ENCODE measurements at regions not wholly inside any gene's neighbourhood (a gene's known extent, or its start where the extent isn't known, plus 50 kb on each side); places are given as distances from the start of the nearest gene placed in this dataset.

DNA sequence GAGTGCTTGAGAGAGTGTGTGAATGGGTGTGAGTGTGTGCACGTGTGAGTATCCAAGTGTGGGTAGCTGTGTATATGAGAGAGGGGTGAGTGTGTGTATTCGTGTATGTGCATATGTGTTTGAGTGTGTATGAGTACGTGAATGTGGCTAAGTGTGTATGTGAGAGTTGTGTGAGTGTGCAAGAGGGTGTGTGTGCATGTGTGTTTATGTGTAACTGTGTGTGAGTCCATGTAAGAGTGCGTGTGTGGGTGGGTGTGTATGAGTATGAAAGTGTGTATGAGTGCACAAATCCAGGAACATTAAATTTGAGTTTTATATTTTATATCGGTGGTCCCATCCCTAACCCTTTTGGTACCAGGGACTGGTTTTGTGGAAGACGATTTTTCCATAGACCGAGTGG, 156.4 kb downstream of the TENT4A start:
- ChIA-PET CTCF (no interaction called here), POLR2A (no interaction called here)
- H3K4me1 Mint-ChIP-seq: no peaks in the 10 kb centered on the region
- no peak overlapping the region for H3K27ac Mint-ChIP-seq
- H3K9me3 Mint-ChIP-seq: no peaks in the 10 kb centered on the region
- TF ChIP-seq, protein P1, sequence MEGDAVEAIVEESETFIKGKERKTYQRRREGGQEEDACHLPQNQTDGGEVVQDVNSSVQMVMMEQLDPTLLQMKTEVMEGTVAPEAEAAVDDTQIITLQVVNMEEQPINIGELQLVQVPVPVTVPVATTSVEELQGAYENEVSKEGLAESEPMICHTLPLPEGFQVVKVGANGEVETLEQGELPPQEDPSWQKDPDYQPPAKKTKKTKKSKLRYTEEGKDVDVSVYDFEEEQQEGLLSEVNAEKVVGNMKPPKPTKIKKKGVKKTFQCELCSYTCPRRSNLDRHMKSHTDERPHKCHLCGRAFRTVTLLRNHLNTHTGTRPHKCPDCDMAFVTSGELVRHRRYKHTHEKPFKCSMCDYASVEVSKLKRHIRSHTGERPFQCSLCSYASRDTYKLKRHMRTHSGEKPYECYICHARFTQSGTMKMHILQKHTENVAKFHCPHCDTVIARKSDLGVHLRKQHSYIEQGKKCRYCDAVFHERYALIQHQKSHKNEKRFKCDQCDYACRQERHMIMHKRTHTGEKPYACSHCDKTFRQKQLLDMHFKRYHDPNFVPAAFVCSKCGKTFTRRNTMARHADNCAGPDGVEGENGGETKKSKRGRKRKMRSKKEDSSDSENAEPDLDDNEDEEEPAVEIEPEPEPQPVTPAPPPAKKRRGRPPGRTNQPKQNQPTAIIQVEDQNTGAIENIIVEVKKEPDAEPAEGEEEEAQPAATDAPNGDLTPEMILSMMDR (IDR thresholded peaks at IDR 0.05): no peak
- no peak for DNase-seq
- intact Hi-C loops (cut with micrococcal nuclease): no loop called here
- no peaks in the 10 kb centered on the region for H3K27me3 Mint-ChIP-seq
- no peak for ATAC-seq (ENCODE audit: low read depth)
- no peaks in the 10 kb centered on the region for H3K36me3 Mint-ChIP-seq (ENCODE audit: low read depth)
- H3K4me3 Mint-ChIP-seq: no peak overlapping the region

DNA sequence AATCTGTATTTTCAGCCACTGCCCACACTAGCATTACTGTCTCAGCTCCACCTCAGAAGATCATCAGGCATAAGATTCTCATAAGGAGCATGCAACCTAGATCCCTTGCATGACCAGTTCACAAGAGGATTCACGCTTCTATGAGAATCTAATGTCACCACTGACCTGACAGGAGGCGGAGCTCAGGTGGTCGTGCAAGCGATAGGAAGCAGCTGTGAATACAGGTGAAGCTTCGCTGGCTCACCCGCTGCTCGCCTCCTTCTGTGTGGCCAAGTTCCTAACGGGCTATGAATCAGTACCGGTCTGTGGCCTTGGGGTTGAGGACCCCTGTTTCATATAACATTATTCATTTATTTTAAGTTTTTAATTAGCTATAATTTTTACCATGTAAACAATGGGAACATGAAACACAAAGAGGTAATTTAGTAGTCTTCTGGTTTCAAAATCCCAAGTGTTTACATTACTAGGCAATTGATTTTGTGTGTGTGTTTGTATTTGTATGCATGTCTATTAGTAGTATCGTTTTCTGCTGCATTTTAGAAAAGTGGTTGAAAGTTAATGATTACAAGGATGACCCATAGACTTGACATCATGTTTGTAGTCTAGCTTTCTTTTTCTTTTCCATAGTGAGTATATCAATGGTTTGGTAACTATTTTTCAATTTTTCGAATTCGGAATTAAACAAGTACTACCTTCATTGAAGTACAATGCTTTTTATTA, 159.4 kb downstream of the TENT4A start:
- TF ChIP-seq, protein P1 (IDR thresholded peaks at IDR 0.05): no peak
- ChIA-PET CTCF (no interaction called here), POLR2A (no interaction called here)
- Mint-ChIP-seq H3K4me1 (no peaks in the 10 kb centered on the region), H3K36me3 (ENCODE audit: low read depth) (no peaks in the 10 kb centered on the region), H3K9me3 (no peaks in the 10 kb centered on the region), H3K4me3 (no peak overlapping the region), H3K27ac (no peak overlapping the region), H3K27me3 (no peaks in the 10 kb centered on the region)
- ATAC-seq (ENCODE audit: low read depth) (no peak), DNase-seq (no peak)
- intact Hi-C loops (cut with micrococcal nuclease): no loop called here

DNA sequence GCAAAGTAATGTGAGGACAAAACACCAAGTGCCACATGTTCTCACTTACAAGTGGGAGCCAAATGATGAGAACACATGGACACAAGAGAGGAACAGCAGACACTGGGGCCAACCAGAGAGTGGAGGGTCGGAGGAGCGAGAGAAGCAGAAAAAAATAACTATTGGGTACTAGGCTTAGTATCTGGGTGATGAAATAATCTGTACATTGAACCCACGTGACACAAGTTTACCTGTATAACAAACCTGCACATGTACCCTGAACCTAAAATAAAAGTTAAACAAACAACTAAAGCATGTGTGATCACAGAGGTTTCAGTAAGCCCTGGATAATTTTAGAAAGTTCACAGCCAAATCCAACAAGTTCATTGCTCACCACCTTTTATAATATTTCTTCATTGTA, 160.1 kb downstream of the TENT4A start:
- Mint-ChIP-seq H3K4me1 (no peaks in the 10 kb centered on the region), H3K27me3 (no peaks in the 10 kb centered on the region), H3K36me3 (ENCODE audit: low read depth) (no peaks in the 10 kb centered on the region), H3K4me3 (no peak overlapping the region), H3K27ac (no peak overlapping the region), H3K9me3 (no peaks in the 10 kb centered on the region)
- POLR2A ChIA-PET: no interaction called here
- CTCF ChIA-PET: no interaction called here
- ATAC-seq (ENCODE audit: low read depth): no peak
- TF ChIP-seq, protein P1 (IDR thresholded peaks at IDR 0.05): no peak
- intact Hi-C loops (cut with micrococcal nuclease): no loop called here
- no peak for DNase-seq

DNA sequence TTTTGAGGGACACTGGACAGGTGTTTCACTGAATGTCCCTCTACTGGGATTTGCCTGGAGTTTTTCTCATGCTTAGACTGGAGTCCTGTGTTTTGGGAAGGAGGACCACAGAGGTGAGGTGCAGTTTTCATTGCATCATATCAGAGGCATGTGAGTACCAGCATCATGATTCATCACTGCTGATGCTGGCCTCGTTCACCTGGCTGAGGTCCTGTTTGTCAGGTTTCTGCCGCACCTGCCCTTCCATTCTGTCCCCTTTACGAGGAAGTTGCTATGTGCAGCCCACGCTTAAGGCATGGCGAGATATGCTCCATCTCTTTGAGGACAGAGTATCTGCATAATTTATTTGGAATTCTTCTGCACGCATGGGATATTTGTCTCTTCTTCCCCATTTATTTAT, 162.1 kb downstream of the TENT4A start:
- H3K27me3 Mint-ChIP-seq: no peaks in the 10 kb centered on the region
- peaks cover 3% of the 10 kb centered on the region for H3K9me3 Mint-ChIP-seq
- DNase-seq: no peak
- H3K4me1 Mint-ChIP-seq: no peaks in the 10 kb centered on the region
- TF ChIP-seq, protein P1 (IDR thresholded peaks at IDR 0.05): no peak
- no peak overlapping the region for H3K27ac Mint-ChIP-seq
- ChIA-PET CTCF (no interaction called here), POLR2A (no interaction called here)
- ATAC-seq (ENCODE audit: low read depth): no peak
- H3K36me3 Mint-ChIP-seq (ENCODE audit: low read depth): no peaks in the 10 kb centered on the region
- H3K4me3 Mint-ChIP-seq: no peak overlapping the region
- intact Hi-C loops (cut with micrococcal nuclease): no loop called here

DNA sequence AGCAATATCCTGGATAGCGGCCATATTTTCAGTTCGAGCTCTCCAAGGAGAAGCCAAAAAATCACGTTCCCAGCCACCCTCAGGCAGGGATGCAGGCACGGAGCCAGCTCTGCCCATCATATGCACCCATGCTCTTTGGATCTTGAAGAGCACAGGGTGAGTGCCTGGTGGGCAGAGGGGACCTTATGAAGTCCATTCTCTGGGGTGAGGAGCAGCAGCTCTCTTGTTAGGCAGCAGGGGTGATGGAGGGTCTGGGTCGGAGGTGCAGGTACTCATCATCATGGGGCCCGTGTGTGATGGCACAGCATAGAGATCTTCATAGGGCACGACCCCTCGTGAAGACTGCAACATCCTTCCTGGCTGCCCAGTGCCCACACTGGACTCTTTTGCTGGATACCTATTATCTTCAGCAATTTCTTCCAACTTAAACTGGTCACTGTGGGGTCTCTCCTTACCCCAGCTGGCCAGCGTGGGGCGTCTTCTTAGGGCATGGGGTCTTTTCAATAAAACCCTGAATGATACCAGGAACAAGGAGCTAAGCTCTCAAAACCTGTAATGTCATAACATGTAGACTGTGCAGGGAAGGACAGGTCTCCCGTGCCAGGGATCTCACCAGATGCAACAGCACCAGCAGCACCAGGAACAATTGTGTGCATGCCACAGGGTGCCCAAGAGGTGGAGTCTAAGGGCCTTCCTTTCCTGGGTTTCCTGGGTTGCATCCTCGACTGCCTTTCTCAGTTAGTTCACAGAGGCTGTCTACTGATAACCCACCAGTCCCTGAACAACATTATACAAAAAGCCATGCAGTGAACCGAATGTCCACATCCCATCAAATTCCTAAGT, 165.0 kb downstream of the TENT4A start:
- TF ChIP-seq, protein P1 (IDR thresholded peaks at IDR 0.05): no peak
- no peak for ATAC-seq (ENCODE audit: low read depth)
- no peak overlapping the region for H3K4me3 Mint-ChIP-seq
- H3K27ac Mint-ChIP-seq: no peak overlapping the region
- no peaks in the 10 kb centered on the region for H3K27me3 Mint-ChIP-seq
- no peaks in the 10 kb centered on the region for H3K36me3 Mint-ChIP-seq (ENCODE audit: low read depth)
- intact Hi-C loops (cut with micrococcal nuclease): no loop called here
- DNase-seq: no peak
- H3K4me1 Mint-ChIP-seq: no peaks in the 10 kb centered on the region
- peaks cover 3% of the 10 kb centered on the region for H3K9me3 Mint-ChIP-seq
- CTCF ChIA-PET: no interaction called here
- POLR2A ChIA-PET: no interaction called here
